Kidney epithelial cell (primary cell): ENCODE measurements at regions not wholly inside any gene's neighbourhood (a gene's known extent, or its start where the extent isn't known, plus 50 kb on each side); places are given as distances from the start of the nearest gene placed in this dataset.

Source experiments
- DNase-seq: peaks from one replicate; pipeline ENCODE4 v3.0.0-alpha.2; 2010; ENCODE audit warnings: low read depth
- H3K27me3 ChIP-seq: 2 replicates; pipeline ENCODE4 v1.6.0; 2011; ENCODE audit warnings: low read length; ENCODE audit not compliant: control insufficient read depth, insufficient read depth
- H3K36me3 ChIP-seq: 2 replicates; pipeline ENCODE4 v1.5.1; 2011; ENCODE audit warnings: low read length; ENCODE audit not compliant: control insufficient read depth, insufficient read depth
- H3K4me3 ChIP-seq: 2 replicates; pipeline ENCODE4 v1.5.1; 2011; ENCODE audit warnings: low read depth, mild to moderate bottlenecking, control low read depth, low read length
- CTCF ChIP-seq: IDR thresholded peaks from 2 replicates; pipeline ENCODE4 v1.5.1; 2011; ENCODE audit warnings: mild to moderate bottlenecking, moderate library complexity, low read length, control low read depth, inconsistent platforms; ENCODE audit not compliant: insufficient read depth, poor library complexity, severe bottlenecking

- no peaks in the 10 kb centered on the region for H3K36me3 ChIP-seq
- no peak overlapping the region for H3K4me3 ChIP-seq
- DNase-seq, result no peak
- H3K27me3 ChIP-seq, result no peaks in the 10 kb centered on the region
- TF ChIP-seq CTCF, result no peak
These were observed 206.4 kb upstream of the FAT1 start for GRCh38 chr4:186930024-186930423.

GRCh38 chr4:186931519-186931918, 207.9 kb upstream of the FAT1 start:
- Histone ChIP-seq H3K36me3 (no peaks in the 10 kb centered on the region), H3K4me3 (no peak overlapping the region), H3K27me3 (no peaks in the 10 kb centered on the region)
- no peak for DNase-seq
- no peak for TF ChIP-seq CTCF

DNA sequence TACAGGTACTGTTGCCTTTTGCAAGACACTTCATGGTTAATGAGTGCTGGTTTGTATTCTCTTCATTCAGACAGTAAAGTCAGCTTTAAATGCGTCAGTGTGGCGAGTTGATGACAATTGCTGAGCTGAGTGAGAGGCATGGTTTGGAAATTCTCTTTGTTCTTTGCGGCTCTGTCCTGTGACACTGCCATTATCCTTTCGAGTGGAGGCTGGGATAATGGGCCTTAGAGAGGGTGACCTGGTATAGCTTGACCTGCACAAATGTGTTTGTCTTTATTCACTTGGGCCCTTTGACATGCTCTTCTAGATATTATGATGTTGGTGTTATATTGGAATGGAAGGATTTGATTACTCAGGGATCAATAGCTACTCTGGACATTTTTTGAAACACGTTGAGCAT, 208.5 kb upstream of the FAT1 start:
- DNase-seq, result no peak
- H3K27me3 ChIP-seq, result no peaks in the 10 kb centered on the region
- TF ChIP-seq CTCF, result no peak
- no peak overlapping the region for H3K4me3 ChIP-seq
- no peaks in the 10 kb centered on the region for H3K36me3 ChIP-seq

GRCh38 chr4:186932631-186933187, 209.1 kb upstream of the FAT1 start:
- no peaks in the 10 kb centered on the region for H3K36me3 ChIP-seq
- DNase-seq, result no peak
- TF ChIP-seq CTCF, result no peak
- H3K27me3 ChIP-seq, result no peaks in the 10 kb centered on the region
- no peak overlapping the region for H3K4me3 ChIP-seq

GRCh38 chr4:186934244-186934643, 210.6 kb upstream of the FAT1 start:
- no peaks in the 10 kb centered on the region for H3K36me3 ChIP-seq
- DNase-seq, result no peak
- no peak for TF ChIP-seq CTCF

DNA sequence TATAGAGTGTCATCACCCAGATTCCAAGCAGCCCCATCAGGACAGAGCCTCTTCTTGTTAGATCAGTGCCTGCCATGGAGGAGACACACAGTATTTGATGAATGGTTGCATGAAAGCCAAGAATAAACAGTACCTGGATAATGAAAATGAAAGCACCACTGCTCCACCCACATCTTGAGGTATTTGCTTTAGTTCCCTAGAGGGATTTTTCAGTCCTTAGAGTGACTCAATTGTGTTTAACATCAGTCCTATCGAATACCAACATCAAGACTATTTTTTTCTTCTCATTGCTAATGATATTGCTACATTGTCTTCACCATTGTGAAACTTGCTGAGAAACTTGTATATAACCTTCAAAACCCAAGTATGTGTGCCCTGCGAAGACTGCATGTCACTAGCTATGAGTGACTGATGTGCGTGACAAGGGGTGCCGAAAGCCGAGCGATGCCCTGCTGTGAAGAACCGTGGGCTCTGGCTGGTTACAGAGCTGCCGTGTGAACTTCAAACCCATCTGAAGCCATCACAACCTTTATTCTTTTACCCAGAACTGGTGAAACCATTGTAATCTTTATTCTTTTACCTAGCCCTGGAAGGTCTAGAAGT, 211.3 kb upstream of the FAT1 start:
- Histone ChIP-seq H3K4me3 (no peak overlapping the region), H3K27me3 (no peaks in the 10 kb centered on the region), H3K36me3 (no peaks in the 10 kb centered on the region)
- no peak for DNase-seq
- no peak for TF ChIP-seq CTCF

More at GRCh38 chr4:186934244-186934643, 210.6 kb upstream of the FAT1 start:
- H3K4me3 ChIP-seq, result no peak overlapping the region
- H3K27me3 ChIP-seq, result no peaks in the 10 kb centered on the region
